ENCODE measurements at regions not wholly inside any gene's neighbourhood (a gene's known extent, or its start where the extent isn't known, plus 50 kb on each side); places are given as distances from the start of the nearest gene placed in this dataset.
A peak's percentile ranks its signal among the peaks of the same experiment; 100 is the strongest.

GRCh38 chr9:126166866-126167265, 159.8 kb upstream of the MVB12B start:
- Histone ChIP-seq H4K5ac (ENCODE audit: insufficient read length, low read depth, low read length) (no peak overlapping the region), H2BK20ac (ENCODE audit: low read length) (no peak overlapping the region), H3K18ac (ENCODE audit: extremely low read depth, low read length) (no peak overlapping the region), H3K4ac (replicated peaks; ENCODE audit: insufficient read length, low read depth, low read length) (no peak overlapping the region), H4K20me1 (replicated peaks in 1 of 2; ENCODE audit: control insufficient read depth in 1 of 2, insufficient read depth in 2 of 2, low read length in 2 of 2) (no peaks in the 10 kb centered on the region), H3K79me2 (ENCODE audit: control insufficient read depth in 1 of 2, insufficient read depth in 2 of 2, low read length in 2 of 2) (no peaks in the 10 kb centered on the region), H2AFZ (ENCODE audit: low read length) (no peak overlapping the region), H3K14ac (ENCODE audit: insufficient read length) (no peak overlapping the region), H2BK15ac (ENCODE audit: low read length) (no peak overlapping the region), H2BK120ac (replicated peaks; ENCODE audit: low read depth, low read length) (no peak overlapping the region), H3K4me2 (ENCODE audit: insufficient read depth in 1 of 2, low read depth in 2 of 2, low read length in 2 of 2) (no peak overlapping the region), H3K23me2 (ENCODE audit: low read depth, low read length) (no peaks in the 10 kb centered on the region), H3K4me3 (ENCODE audit: extremely low read depth in 1 of 4, insufficient read depth in 2 of 4, low read depth in 3 of 4, low read length in 4 of 4) (no peak overlapping the region), H2AK5ac (ENCODE audit: low read depth, low read length) (no peak overlapping the region), H4K91ac (replicated peaks; ENCODE audit: insufficient read length, low read length) (no peak overlapping the region), H3K36me3 (ENCODE audit: control insufficient read depth in 2 of 4, insufficient read depth in 4 of 4, low read length in 3 of 4) (no peaks in the 10 kb centered on the region), H3K4me1 (replicated peaks in 1 of 4; ENCODE audit: control insufficient read depth in 3 of 4, insufficient read depth in 4 of 4, low read length in 3 of 4) (peaks cover 0 to 5% (median 0%) of the 10 kb centered on the region in 4 experiments; a peak in 1 of 7 replicates), H3K27ac (ENCODE audit: low read depth, low read length) (no peak overlapping the region), H3K56ac (replicated peaks; ENCODE audit: insufficient read length, low read depth, low read length) (no peak overlapping the region), H2BK12ac (ENCODE audit: low read depth, low read length) (no peak overlapping the region), H3K9me3 (ENCODE audit: insufficient read depth in 2 of 2, low read depth in 1 of 2, low read length in 1 of 2) (no peaks in the 10 kb centered on the region), H4K8ac (ENCODE audit: extremely low read depth, insufficient read depth, low read length) (no peak overlapping the region), H3K23ac (ENCODE audit: insufficient read length) (no peak overlapping the region), H3K79me1 (ENCODE audit: low read depth, low read length) (no peaks in the 10 kb centered on the region), H2BK5ac (ENCODE audit: low read depth, low read length) (no peak overlapping the region), H3K27me3 (replicated peaks in 1 of 4; ENCODE audit: control insufficient read depth in 3 of 4, extremely low read depth in 1 of 4, insufficient read depth in 3 of 4, low read length in 3 of 4) (peaks cover 0 to 2% (median 0%) of the 10 kb centered on the region in 4 experiments; a peak in 1 of 7 replicates), H3K9ac (replicated peaks in 1 of 4; ENCODE audit: extremely low read depth in 1 of 4, low read depth in 3 of 4, low read length in 3 of 4) (no peak overlapping the region)
- ChIA-PET CTCF (ENCODE audit: partially characterized antibody) (no interaction called here), POLR2A (ENCODE audit: partially characterized antibody) (no interaction called here)
- DNase-seq (ENCODE audit: low read depth in 1 of 2, low spot score in 2 of 2) = peak in 1 of 2 experiments; percentile 20
- TF ChIP-seq, protein P1, sequence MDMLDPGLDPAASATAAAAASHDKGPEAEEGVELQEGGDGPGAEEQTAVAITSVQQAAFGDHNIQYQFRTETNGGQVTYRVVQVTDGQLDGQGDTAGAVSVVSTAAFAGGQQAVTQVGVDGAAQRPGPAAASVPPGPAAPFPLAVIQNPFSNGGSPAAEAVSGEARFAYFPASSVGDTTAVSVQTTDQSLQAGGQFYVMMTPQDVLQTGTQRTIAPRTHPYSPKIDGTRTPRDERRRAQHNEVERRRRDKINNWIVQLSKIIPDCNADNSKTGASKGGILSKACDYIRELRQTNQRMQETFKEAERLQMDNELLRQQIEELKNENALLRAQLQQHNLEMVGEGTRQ (IDR thresholded peaks at IDR 0.05; ENCODE audit: low read length) = no peak
- TF ChIP-seq ASH2L (IDR thresholded peaks at IDR 0.05; ENCODE audit: low read length) (no peak), JUND (IDR thresholded peaks at IDR 0.05; ENCODE audit: low read length) (no peak), SP2 (IDR thresholded peaks at IDR 0.05; ENCODE audit: low read length) (no peak)
- 91% methylated on average over 6 of the region's 6 CpGs; no CpG with 5 or more reads in 1 of the 2 experiments for WGBS, 2 experiments (ENCODE audit: extremely low coverage in 1 of 2, insufficient coverage in 1 of 2, insufficient read length in 1 of 2, insufficient replicate concordance in 2 of 2, low coverage in 1 of 2, low lambda C conversion rate in 2 of 2, missing lambda C conversion rate in 1 of 2)
- FAIRE-seq = no peak
